Osteoblast (primary cell): ENCODE measurements at regions not wholly inside any gene's neighbourhood (a gene's known extent, or its start where the extent isn't known, plus 50 kb on each side); places are given as distances from the start of the nearest gene placed in this dataset. TPM values are rescaled to one million over a fixed set of nuclear protein-coding genes. Genes with fewer than 3 reads are reported as not detected.

Experiments used
- small RNA-seq: library from RNA; depleted of rRNA; stranded (forward); fragments of <200 nt; gene quantifications from one replicate; pipeline ENCODE3, GENCODE V24; 2012

Small RNA genes lying in the stretch of these regions (small RNA-seq; reads per million reads assigned to genes)
- gene COX17P1, result not detected
